Smooth muscle cell (in vitro differentiated cells): ENCODE measurements at regions not wholly inside any gene's neighbourhood (a gene's known extent, or its start where the extent isn't known, plus 50 kb on each side); places are given as distances from the start of the nearest gene placed in this dataset. TPM values are rescaled to one million over a fixed set of nuclear protein-coding genes. Genes with fewer than 3 reads are reported as not detected.

Source experiments
- DNase-seq: peaks from one replicate; lab custom pipeline; 2025; ENCODE audit not compliant: unreplicated experiment; lab: John Stamatoyannopoulos, UW
- H2AFZ ChIP-seq: fragments of 200-600 bp; sonication (generic); 2 replicates; pipeline ENCODE4 v1.6.0; 2016; ENCODE audit warnings: antibody characterized with exemption, low read depth, mild to moderate bottlenecking
- H3F3A ChIP-seq: fragments of 200-600 bp; sonication (generic); 2 replicates; pipeline ENCODE4 v1.6.0; 2017; ENCODE audit warnings: antibody characterized with exemption, low read depth
- H3K27ac ChIP-seq: fragments of 200-600 bp; sonication (generic); 2 replicates; pipeline ENCODE4 v1.5.1; 2016; ENCODE audit warnings: low read depth, mild to moderate bottlenecking
- H3K27me3 ChIP-seq: fragments of 200-600 bp; sonication (generic); 2 replicates; pipeline ENCODE4 v1.6.1; 2016; ENCODE audit warnings: low read depth, mild to moderate bottlenecking
- H3K36me3 ChIP-seq: fragments of 200-600 bp; sonication (generic); 2 replicates; pipeline ENCODE4 v1.5.1; 2016; ENCODE audit warnings: low read depth
- H3K4me1 ChIP-seq: fragments of 200-600 bp; sonication (generic); 2 replicates; pipeline ENCODE4 v1.5.1; 2016; ENCODE audit warnings: low read depth
- H3K4me2 ChIP-seq: fragments of 200-600 bp; sonication (generic); 2 replicates; pipeline ENCODE4 v1.6.0; 2016; ENCODE audit warnings: mild to moderate bottlenecking
- H3K4me3 ChIP-seq: fragments of 200-600 bp; sonication (generic); 2 replicates; pipeline ENCODE4 v1.5.1; 2016; ENCODE audit warnings: mild to moderate bottlenecking
- H3K79me2 ChIP-seq: fragments of 200-600 bp; sonication (generic); 2 replicates; pipeline ENCODE4 v1.6.0; 2016; ENCODE audit warnings: low read depth, mild to moderate bottlenecking
- H3K9ac ChIP-seq: fragments of 200-600 bp; sonication (generic); 2 replicates; pipeline ENCODE4 v1.6.0; 2016; ENCODE audit warnings: low read depth
- H3K9me3 ChIP-seq: fragments of 200-600 bp; sonication (generic); replicated peaks from 2 replicates; pipeline ENCODE4 v1.5.1; 2016; ENCODE audit warnings: low read depth
- H4K20me1 ChIP-seq: fragments of 200-600 bp; sonication (generic); 2 replicates; pipeline ENCODE4 v1.6.0; 2016; ENCODE audit warnings: low read depth
- WGBS: methylation state at CpG from one replicate; pipeline ENCODE4 v1.1.7; 2016; ENCODE audit warnings: low lambda C conversion rate; 5-methylcytosine and 5-hydroxymethylcytosine counted together
- small RNA-seq: library from RNA; depleted of rRNA; stranded (forward); fragments of <200 nt; gene quantifications from one replicate; pipeline ENCODE3, GENCODE V24; 2014
- TF ChIP-seq, protein P1 (sequence below): fragments of 200-600 bp; sonication (generic); IDR thresholded peaks from 2 replicates; pipeline ENCODE4 v1.5.1; 2017; ENCODE audit warnings: borderline replicate concordance, mild to moderate bottlenecking, antibody characterized with exemption; ENCODE audit not compliant: insufficient read depth, poor library complexity, severe bottlenecking

GRCh38 chr5:17163221-17163620, 54.2 kb upstream of the BASP1 start:
- Histone ChIP-seq H3F3A (no peaks in the 10 kb centered on the region), H2AFZ (no peak overlapping the region), H3K4me1 (peaks cover 7% of the 10 kb centered on the region), H3K4me2 (no peak overlapping the region), H3K36me3 (no peaks in the 10 kb centered on the region), H3K27ac (no peak overlapping the region), H3K27me3 (no peaks in the 10 kb centered on the region), H4K20me1 (no peaks in the 10 kb centered on the region), H3K79me2 (no peaks in the 10 kb centered on the region), H3K9me3 (no peaks in the 10 kb centered on the region), H3K9ac (no peak overlapping the region), H3K4me3 (no peak overlapping the region)
- TF ChIP-seq, protein P1, sequence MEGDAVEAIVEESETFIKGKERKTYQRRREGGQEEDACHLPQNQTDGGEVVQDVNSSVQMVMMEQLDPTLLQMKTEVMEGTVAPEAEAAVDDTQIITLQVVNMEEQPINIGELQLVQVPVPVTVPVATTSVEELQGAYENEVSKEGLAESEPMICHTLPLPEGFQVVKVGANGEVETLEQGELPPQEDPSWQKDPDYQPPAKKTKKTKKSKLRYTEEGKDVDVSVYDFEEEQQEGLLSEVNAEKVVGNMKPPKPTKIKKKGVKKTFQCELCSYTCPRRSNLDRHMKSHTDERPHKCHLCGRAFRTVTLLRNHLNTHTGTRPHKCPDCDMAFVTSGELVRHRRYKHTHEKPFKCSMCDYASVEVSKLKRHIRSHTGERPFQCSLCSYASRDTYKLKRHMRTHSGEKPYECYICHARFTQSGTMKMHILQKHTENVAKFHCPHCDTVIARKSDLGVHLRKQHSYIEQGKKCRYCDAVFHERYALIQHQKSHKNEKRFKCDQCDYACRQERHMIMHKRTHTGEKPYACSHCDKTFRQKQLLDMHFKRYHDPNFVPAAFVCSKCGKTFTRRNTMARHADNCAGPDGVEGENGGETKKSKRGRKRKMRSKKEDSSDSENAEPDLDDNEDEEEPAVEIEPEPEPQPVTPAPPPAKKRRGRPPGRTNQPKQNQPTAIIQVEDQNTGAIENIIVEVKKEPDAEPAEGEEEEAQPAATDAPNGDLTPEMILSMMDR: no peak
- no peak for DNase-seq

- Histone ChIP-seq H4K20me1 (no peaks in the 10 kb centered on the region), H3K9me3 (no peaks in the 10 kb centered on the region), H3K4me2 (no peak overlapping the region), H3K4me1 (peaks cover 19% of the 10 kb centered on the region), H3K79me2 (no peaks in the 10 kb centered on the region), H3K4me3 (no peak overlapping the region), H3K27me3 (no peaks in the 10 kb centered on the region), H3K9ac (no peak overlapping the region), H3K27ac (no peak overlapping the region), H3K36me3 (no peaks in the 10 kb centered on the region), H2AFZ (no peak overlapping the region), H3F3A (no peaks in the 10 kb centered on the region)
- WGBS: 87% methylated on average over 4 of the region's 4 CpGs
- no peak for DNase-seq
- TF ChIP-seq, protein P1: no peak
These were observed 50.1 kb upstream of the BASP1 start for GRCh38 chr5:17167171-17167891.

Small RNA genes in the stretch of these regions (small RNA-seq; reads per million reads assigned to genes)
- gene RF00019: not detected
- not detected for gene RNA5SP180
